ENCODE measurements at regions not wholly inside any gene's neighbourhood (a gene's known extent, or its start where the extent isn't known, plus 50 kb on each side); places are given as distances from the start of the nearest gene placed in this dataset.

GRCh38 chr1:58065520-58065919 lies 481.0 kb downstream of the OMA1 start:
- TF ChIP-seq, protein P1, sequence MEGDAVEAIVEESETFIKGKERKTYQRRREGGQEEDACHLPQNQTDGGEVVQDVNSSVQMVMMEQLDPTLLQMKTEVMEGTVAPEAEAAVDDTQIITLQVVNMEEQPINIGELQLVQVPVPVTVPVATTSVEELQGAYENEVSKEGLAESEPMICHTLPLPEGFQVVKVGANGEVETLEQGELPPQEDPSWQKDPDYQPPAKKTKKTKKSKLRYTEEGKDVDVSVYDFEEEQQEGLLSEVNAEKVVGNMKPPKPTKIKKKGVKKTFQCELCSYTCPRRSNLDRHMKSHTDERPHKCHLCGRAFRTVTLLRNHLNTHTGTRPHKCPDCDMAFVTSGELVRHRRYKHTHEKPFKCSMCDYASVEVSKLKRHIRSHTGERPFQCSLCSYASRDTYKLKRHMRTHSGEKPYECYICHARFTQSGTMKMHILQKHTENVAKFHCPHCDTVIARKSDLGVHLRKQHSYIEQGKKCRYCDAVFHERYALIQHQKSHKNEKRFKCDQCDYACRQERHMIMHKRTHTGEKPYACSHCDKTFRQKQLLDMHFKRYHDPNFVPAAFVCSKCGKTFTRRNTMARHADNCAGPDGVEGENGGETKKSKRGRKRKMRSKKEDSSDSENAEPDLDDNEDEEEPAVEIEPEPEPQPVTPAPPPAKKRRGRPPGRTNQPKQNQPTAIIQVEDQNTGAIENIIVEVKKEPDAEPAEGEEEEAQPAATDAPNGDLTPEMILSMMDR (IDR thresholded peaks at IDR 0.05): peak; percentile 47
- no peak for TF ChIP-seq EZH2phosphoT487 (IDR thresholded peaks at IDR 0.05)

All from neural progenitor cell (in vitro differentiated cells).